ENCODE measurements at regions not wholly inside any gene's neighbourhood (a gene's known extent, or its start where the extent isn't known, plus 50 kb on each side); places are given as distances from the start of the nearest gene placed in this dataset.

DNA sequence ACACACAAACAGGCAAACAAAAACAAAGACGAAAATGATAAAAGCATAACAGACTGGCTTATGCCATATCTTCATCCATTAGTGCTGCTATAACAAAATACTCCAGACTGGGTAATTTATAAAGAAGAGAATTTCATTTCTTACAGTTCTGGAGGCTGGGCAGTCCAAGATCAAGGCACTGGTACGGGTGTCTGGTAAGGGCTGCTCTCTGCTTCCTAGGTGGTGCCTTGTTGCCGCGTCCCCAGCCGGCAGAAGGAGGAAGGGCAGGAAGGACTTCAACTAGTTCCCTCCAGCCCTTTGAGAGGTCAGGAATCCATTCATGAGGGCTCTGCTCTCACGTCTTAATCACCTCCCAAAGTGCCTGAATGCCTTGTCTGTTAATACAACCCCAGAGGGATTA lies 122.6 kb downstream of the BOD1 start:
- POLR2A ChIA-PET = no interaction called here

DNA sequence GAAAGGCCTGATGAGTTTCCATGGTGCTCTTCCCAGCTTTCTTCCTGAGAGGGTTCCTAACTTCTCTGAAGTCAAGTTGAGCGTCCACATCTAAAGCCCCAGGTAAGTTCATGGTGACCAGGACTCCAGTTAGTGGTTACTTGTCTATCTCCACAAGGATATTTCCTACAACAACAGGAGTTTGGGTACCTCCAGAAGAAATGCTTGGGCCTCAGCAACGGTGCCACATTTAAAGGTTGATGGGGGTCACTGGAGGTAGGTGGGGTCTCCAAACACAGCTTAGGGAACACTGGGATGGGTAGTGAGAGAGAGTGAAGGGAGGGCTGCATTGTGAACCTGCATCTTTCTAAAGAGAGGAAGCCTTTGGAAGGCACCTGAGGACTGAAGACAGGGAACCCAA lies 123.4 kb downstream of the BOD1 start:
- Histone ChIP-seq H3K4me3 (ENCODE audit: low read depth, low read length) (no peak overlapping the region), H3K27me3 (ENCODE audit: control insufficient read depth, insufficient read depth, low read length) (no peaks in the 10 kb centered on the region), H3K27ac (ENCODE audit: low read depth, low read length) (no peak overlapping the region), H3K9me3 (ENCODE audit: control insufficient read depth, insufficient read depth, low read length) (peaks cover 2% of the 10 kb centered on the region; the same call in 1 of the 2 replicates)
- POLR2A ChIA-PET = no interaction called here
- TF ChIP-seq CTCF (IDR thresholded peaks at IDR 0.05; ENCODE audit: low read depth, low read length) = no peak
- CTCF ChIA-PET = interaction anchor here (0.7 kb wide), 1 partner anchor 80 kb away, joined by 3 read pairs; no protein-coding TSS in a partner anchor
- no peak for DNase-seq (ENCODE audit: low read depth, low spot score)

More for the DNA sequence above, 122.6 kb downstream of the BOD1 start:
- Histone ChIP-seq H3K9me3 (ENCODE audit: control insufficient read depth, insufficient read depth, low read length) (peaks cover 2% of the 10 kb centered on the region; the same call in 1 of the 2 replicates), H3K27ac (ENCODE audit: low read depth, low read length) (no peak overlapping the region), H3K4me3 (ENCODE audit: low read depth, low read length) (no peak overlapping the region), H3K27me3 (ENCODE audit: control insufficient read depth, insufficient read depth, low read length) (no peaks in the 10 kb centered on the region)
- CTCF ChIA-PET = interaction anchor here (0.9 kb wide), 1 partner anchor 122 kb away, joined by 3 read pairs; no protein-coding TSS in a partner anchor
- no peak for TF ChIP-seq CTCF (IDR thresholded peaks at IDR 0.05; ENCODE audit: low read depth, low read length)
- DNase-seq (ENCODE audit: low read depth, low spot score) = no peak

DNA sequence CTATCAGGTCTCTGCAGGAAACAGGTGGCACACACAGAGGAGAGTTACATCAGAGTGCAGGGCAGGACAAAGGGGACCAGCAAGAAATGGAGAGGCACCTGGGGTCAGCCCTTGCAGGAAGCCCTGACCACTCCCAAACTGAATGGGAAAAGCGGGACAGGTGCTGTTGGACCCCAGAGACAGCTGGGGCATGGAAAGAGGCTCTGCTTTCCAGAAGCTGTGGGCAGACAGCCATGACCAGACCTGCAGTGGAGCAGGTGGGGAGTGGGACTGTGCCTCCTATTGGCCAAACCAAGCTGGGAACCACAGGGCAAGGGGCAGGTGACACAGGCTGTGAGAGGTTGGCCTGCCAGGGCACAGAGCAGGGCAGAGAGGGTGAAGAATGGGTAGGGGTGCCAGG lies 125.8 kb downstream of the BOD1 start:
- no peaks in the 10 kb centered on the region for H3K27me3 ChIP-seq (ENCODE audit: control insufficient read depth, insufficient read depth, low read length)
- no peak for DNase-seq (ENCODE audit: low read depth, low spot score)
- no peak overlapping the region for H3K27ac ChIP-seq (ENCODE audit: low read depth, low read length)
- H3K4me3 ChIP-seq (ENCODE audit: low read depth, low read length) = no peak overlapping the region
- H3K9me3 ChIP-seq (ENCODE audit: control insufficient read depth, insufficient read depth, low read length) = peaks cover 2% of the 10 kb centered on the region; the same call in 1 of the 2 replicates
- TF ChIP-seq CTCF (IDR thresholded peaks at IDR 0.05; ENCODE audit: low read depth, low read length) = no peak
- ChIA-PET CTCF (no interaction called here), POLR2A (no interaction called here)

GRCh38 chr5:173488144-173488543 lies 128.3 kb downstream of the BOD1 start:
- no peak for DNase-seq (ENCODE audit: low read depth, low spot score)
- TF ChIP-seq CTCF (IDR thresholded peaks at IDR 0.05; ENCODE audit: low read depth, low read length) = no peak
- no peak overlapping the region for H3K4me3 ChIP-seq (ENCODE audit: low read depth, low read length)
- ChIA-PET CTCF (no interaction called here), POLR2A (no interaction called here)
- H3K9me3 ChIP-seq (ENCODE audit: control insufficient read depth, insufficient read depth, low read length) = no peaks in the 10 kb centered on the region; the same call in 1 of the 2 replicates
- H3K27ac ChIP-seq (ENCODE audit: low read depth, low read length) = no peak overlapping the region
- H3K27me3 ChIP-seq (ENCODE audit: control insufficient read depth, insufficient read depth, low read length) = no peaks in the 10 kb centered on the region

DNA sequence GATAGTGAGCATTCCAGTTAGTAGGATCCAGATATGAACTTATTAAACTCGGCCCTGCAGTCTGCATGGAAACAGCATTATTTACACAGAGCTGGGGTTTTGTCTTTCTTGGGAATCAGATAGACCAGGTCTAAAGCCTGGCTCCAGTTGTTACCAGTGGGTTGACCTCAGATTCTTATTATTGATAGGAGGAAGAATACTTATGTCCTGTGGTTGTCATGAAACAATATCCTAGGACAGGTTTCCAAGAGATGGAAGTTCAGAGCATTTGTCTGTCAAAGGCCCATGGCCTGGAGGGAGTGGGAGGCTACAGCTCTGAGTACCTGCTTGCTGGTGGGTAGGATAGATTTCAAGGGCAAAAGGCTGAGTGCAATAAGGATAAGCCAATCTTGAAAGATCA lies 129.2 kb downstream of the BOD1 start:
- CTCF ChIA-PET = no interaction called here
- POLR2A ChIA-PET = no interaction called here

More for the DNA sequence above, 129.2 kb downstream of the BOD1 start:
- H3K27me3 ChIP-seq (ENCODE audit: control insufficient read depth, insufficient read depth, low read length) = no peaks in the 10 kb centered on the region
- DNase-seq (ENCODE audit: low read depth, low spot score) = no peak
- no peak overlapping the region for H3K4me3 ChIP-seq (ENCODE audit: low read depth, low read length)
- no peak overlapping the region for H3K27ac ChIP-seq (ENCODE audit: low read depth, low read length)
- no peak for TF ChIP-seq CTCF (IDR thresholded peaks at IDR 0.05; ENCODE audit: low read depth, low read length)
- no peaks in the 10 kb centered on the region; the same call in 1 of the 2 replicates for H3K9me3 ChIP-seq (ENCODE audit: control insufficient read depth, insufficient read depth, low read length)
